Esophagus squamous epithelium (tissue), 5 donors: ENCODE measurements at regions not wholly inside any gene's neighbourhood (a gene's known extent, or its start where the extent isn't known, plus 50 kb on each side); places are given as distances from the start of the nearest gene placed in this dataset.

Experiments used
- DNase-seq: peaks from one replicate; lab custom pipeline; 2025; lab: John Stamatoyannopoulos, UW
- H3K27ac ChIP-seq, 4 donors: fragments of 200-600 bp; sonication (generic); one replicate each; pipeline ENCODE4 v1.5.1; 2016 to 2019; ENCODE audit warnings: mild to moderate bottlenecking in 1 of 4
- H3K27me3 ChIP-seq, 4 donors: fragments of 200-600 bp; sonication (generic); 1 replicate in 3 of 4; 2 replicates in 1 of 4; pipeline versions ENCODE4 v1.5.1 to v1.6.0; 2017 to 2021; ENCODE audit warnings: antibody characterized with exemption in 1 of 4
- H3K36me3 ChIP-seq, 3 donors: fragments of 200-600 bp; sonication (generic); one replicate each; pipeline ENCODE4 v1.5.1; 2016 to 2019
- H3K4me1 ChIP-seq, 3 donors: fragments of 200-600 bp; sonication (generic); one replicate each; pipeline ENCODE4 v1.5.1; 2017 to 2019
- H3K4me3 ChIP-seq, 4 donors: fragments of 200-600 bp; sonication (generic); 1 replicate in 3 of 4; 2 replicates in 1 of 4; pipeline ENCODE4 v1.5.1; 2016 to 2019; ENCODE audit warnings: mild to moderate bottlenecking in 2 of 4, moderate library complexity in 1 of 4
- H3K9me3 ChIP-seq, 3 donors: fragments of 200-600 bp; sonication (generic); one replicate each; pipeline ENCODE4 v1.5.1; 2016 to 2019
- POLR2A ChIP-seq, 4 donors: fragments of 450-650 bp; IDR thresholded peaks; one replicate each; pipeline ENCODE4 v1.6.1; 2017; ENCODE audit warnings: antibody characterized with exemption in 4 of 4, mild to moderate bottlenecking in 4 of 4, moderate library complexity in 3 of 4
- WGBS, 2 donors: methylation state at CpG; one replicate each; pipeline ENCODE4 v1.1.5; 2018; 5-methylcytosine and 5-hydroxymethylcytosine counted together
- intact Hi-C: fragments of 100-400 bp; cut with DNase I; formaldehyde crosslinking; loops from one replicate; pipeline ENCODE4 v1.15.0; 2022
- TF ChIP-seq, protein P1 (sequence below), 6 experiments: fragments of 450-650 bp in 4 of 6; fragments of 200-600 bp in 2 of 6; sonication (generic) in 2 of 6; IDR thresholded peaks; one replicate each; pipeline ENCODE4 v1.5.1; 2016 to 2019; ENCODE audit warnings: antibody characterized with exemption in 6 of 6, mild to moderate bottlenecking in 4 of 6, moderate library complexity in 4 of 6
- donor health status: DM: yes; HTN: yes; CAD: no.

DNA sequence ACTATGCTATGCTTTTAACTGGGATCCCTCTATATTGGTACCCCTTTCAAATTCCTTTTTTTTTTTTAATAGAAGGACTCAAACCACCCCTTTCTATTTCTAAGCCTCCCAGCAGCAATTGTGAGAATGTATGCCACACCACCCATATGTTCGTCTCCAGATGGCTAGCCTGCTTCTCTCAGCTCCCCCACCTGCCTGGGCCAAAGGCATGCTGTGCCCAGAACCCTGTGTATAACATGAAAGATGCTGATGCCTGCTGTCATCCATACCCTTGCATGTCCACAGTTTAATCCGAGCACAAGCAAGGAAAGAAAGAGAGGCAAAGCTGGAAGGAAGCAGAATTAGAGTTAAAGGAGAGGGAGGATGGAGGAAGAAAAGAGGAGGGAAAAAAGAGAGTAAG, 159.5 kb upstream of the CNTN6 start:
- 46 to 48% methylated on average over 2 of the region's 2 CpGs for WGBS, 2 donors
- no peak for TF ChIP-seq POLR2A (IDR thresholded peaks at IDR 0.05)
- no peaks in the 10 kb centered on the region for H3K36me3 ChIP-seq
- no peak overlapping the region for H3K4me3 ChIP-seq
- no peaks in the 10 kb centered on the region for H3K4me1 ChIP-seq
- H3K27me3 ChIP-seq, result no peaks in the 10 kb centered on the region
- no peak for DNase-seq
- H3K9me3 ChIP-seq, result peaks cover 0 to 4% (median 0%) of the 10 kb centered on the region in 3 donors
- intact Hi-C loops, result no loop called here
- no peak overlapping the region for H3K27ac ChIP-seq

DNA sequence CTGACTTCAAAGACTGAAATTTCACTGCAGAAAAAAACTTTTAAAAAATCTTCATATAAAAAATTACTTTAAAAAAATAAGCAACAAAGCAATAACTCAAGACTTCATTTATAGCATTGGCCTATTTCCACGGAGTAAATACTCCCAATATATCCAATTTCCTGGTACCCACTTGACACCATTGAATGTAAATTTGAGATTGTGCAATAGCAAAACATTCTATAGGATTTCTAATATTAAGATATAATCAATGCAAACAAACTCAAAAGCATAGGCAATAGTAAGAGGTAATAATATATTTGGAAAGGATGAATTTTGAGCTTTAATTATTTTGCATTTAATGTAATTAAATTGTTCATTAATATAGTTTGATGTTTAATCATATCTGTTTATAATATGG, 148.0 kb upstream of the CNTN6 start:
- Histone ChIP-seq H3K36me3 (no peaks in the 10 kb centered on the region), H3K27ac (no peak overlapping the region), H3K4me1 (no peaks in the 10 kb centered on the region), H3K4me3 (no peak overlapping the region), H3K9me3 (no peaks in the 10 kb centered on the region), H3K27me3 (no peaks in the 10 kb centered on the region)
- intact Hi-C loops, result no loop called here
- no peak for TF ChIP-seq POLR2A (IDR thresholded peaks at IDR 0.05)
- TF ChIP-seq, protein P1, sequence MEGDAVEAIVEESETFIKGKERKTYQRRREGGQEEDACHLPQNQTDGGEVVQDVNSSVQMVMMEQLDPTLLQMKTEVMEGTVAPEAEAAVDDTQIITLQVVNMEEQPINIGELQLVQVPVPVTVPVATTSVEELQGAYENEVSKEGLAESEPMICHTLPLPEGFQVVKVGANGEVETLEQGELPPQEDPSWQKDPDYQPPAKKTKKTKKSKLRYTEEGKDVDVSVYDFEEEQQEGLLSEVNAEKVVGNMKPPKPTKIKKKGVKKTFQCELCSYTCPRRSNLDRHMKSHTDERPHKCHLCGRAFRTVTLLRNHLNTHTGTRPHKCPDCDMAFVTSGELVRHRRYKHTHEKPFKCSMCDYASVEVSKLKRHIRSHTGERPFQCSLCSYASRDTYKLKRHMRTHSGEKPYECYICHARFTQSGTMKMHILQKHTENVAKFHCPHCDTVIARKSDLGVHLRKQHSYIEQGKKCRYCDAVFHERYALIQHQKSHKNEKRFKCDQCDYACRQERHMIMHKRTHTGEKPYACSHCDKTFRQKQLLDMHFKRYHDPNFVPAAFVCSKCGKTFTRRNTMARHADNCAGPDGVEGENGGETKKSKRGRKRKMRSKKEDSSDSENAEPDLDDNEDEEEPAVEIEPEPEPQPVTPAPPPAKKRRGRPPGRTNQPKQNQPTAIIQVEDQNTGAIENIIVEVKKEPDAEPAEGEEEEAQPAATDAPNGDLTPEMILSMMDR (IDR thresholded peaks at IDR 0.05), result no peak
- no peak for DNase-seq
- WGBS, 2 donors, result 47 to 63% methylated on average over 1 of the region's 1 CpG

GRCh38 chr3:945738-946137, 147.1 kb upstream of the CNTN6 start:
- Histone ChIP-seq H3K36me3 (no peaks in the 10 kb centered on the region), H3K4me3 (no peak overlapping the region), H3K27ac (no peak overlapping the region), H3K4me1 (no peaks in the 10 kb centered on the region), H3K9me3 (no peaks in the 10 kb centered on the region), H3K27me3 (no peaks in the 10 kb centered on the region)
- no peak for DNase-seq
- 60 to 61% methylated on average over 2 of the region's 2 CpGs for WGBS, 2 donors
- no peak for TF ChIP-seq POLR2A (IDR thresholded peaks at IDR 0.05)
- TF ChIP-seq, protein P1 (IDR thresholded peaks at IDR 0.05), result no peak
- intact Hi-C loops, result no loop called here

DNA sequence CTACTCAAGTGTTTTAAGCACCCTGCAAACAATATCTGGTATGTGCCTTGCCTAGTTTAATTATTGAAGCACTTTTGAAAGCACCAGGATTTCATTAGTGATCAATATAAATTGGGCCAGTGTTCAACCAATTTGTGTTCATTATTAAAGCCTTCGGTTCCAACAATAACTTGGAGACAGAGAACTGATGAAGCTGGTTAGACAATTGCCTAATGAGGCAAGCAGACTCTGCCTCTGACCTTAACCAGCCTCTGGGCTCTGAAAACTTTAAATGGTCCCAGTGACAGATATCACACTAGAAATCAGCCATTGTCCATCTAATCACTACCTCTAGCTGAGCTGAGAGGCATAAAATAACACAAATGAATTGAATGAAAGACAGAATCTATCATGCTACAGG, 139.9 kb upstream of the CNTN6 start:
- WGBS, 2 donors, result 89 to 91% methylated on average over 1 of the region's 1 CpG
- no peaks in the 10 kb centered on the region for H3K36me3 ChIP-seq
- DNase-seq, result no peak
- intact Hi-C loops, result no loop called here
- no peaks in the 10 kb centered on the region for H3K27me3 ChIP-seq
- H3K9me3 ChIP-seq, result no peaks in the 10 kb centered on the region
- no peak overlapping the region for H3K4me3 ChIP-seq
- no peaks in the 10 kb centered on the region for H3K4me1 ChIP-seq
- H3K27ac ChIP-seq, result no peak overlapping the region
- TF ChIP-seq POLR2A (IDR thresholded peaks at IDR 0.05), result no peak
- TF ChIP-seq, protein P1 (IDR thresholded peaks at IDR 0.05), result no peak

DNA sequence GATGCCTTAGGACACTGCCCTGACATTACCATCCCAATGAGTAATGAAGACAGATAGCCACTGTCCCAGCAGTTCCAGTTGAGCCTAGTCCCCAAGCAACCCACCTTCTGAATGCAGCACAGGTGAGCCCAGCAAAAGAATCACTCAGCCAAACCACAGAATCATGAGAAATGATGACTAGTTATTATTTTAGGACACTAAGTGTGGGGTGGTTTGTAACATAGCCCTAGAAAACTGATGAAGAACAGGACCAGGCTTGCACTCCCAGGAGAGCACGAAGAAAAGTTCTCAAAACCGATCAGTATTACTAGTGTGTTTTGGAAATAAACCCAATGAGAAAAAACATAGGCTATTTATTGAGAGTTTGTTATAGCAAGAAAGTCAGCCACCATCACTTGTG, 129.6 kb upstream of the CNTN6 start:
- no peak overlapping the region for H3K4me3 ChIP-seq
- 68 to 86% methylated on average over 2 of the region's 2 CpGs for WGBS, 2 donors

More for the DNA sequence above, 129.6 kb upstream of the CNTN6 start:
- Histone ChIP-seq H3K36me3 (no peaks in the 10 kb centered on the region), H3K27me3 (no peaks in the 10 kb centered on the region), H3K9me3 (peaks cover 0 to 15% (median 0%) of the 10 kb centered on the region in 3 donors), H3K4me1 (no peaks in the 10 kb centered on the region), H3K27ac (no peak overlapping the region)
- intact Hi-C loops, result no loop called here
- no peak for DNase-seq
- TF ChIP-seq, protein P1 (IDR thresholded peaks at IDR 0.05), result no peak
- no peak for TF ChIP-seq POLR2A (IDR thresholded peaks at IDR 0.05)
